Germinal center (tissue), 1 donor: ENCODE measurements at regions not wholly inside any gene's neighbourhood (a gene's known extent, or its start where the extent isn't known, plus 50 kb on each side); places are given as distances from the start of the nearest gene placed in this dataset.
"Not testable (repeated sequence)": the region's sequence is repeated elsewhere in the genome, so short reads cannot be mapped to it uniquely, and the experiment has no call there.

Experiments
- DNase-seq: peaks from one replicate; pipeline ENCODE4 v3.0.0; 2012; ENCODE audit warnings: mixed read lengths, low spot score

DNA sequence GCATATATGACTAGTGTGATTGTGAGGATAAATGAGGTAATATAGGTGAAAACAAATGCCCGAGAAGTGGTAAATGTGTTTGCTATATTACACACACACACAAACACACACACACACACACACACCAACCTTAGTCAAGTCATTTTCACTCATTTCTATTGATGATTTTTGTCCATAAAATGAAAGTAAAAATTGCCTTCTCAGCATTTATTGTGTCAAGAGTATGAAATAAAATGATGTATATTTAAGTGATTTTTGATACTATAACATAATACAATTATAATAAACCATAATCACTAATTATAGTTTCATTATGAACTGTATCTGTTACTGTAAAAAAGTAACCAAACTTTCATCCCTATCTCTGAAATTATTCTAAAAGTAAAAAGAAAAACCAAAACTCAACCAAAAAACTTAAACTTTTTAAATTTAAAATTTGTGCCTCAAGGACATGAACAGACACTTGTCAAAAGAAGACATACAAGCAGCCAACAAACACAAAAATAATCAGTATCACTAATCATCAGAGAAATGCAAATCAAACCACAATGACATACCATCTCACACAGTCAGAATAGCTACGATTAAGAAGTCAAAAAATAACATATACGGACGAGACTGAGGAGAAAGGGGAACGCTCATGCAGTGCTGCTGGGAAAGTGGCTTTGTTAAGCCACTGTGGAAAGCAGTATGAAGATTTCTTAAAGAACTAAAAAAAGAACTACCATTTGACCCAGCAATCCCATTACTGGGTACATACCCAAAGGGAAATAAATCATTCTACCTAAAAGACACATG is 601.0 kb downstream of the TMA16 start:
- no peak for DNase-seq

GRCh38 chr4:164096766-164097518 is 602.5 kb downstream of the TMA16 start:
- no peak for DNase-seq

DNA sequence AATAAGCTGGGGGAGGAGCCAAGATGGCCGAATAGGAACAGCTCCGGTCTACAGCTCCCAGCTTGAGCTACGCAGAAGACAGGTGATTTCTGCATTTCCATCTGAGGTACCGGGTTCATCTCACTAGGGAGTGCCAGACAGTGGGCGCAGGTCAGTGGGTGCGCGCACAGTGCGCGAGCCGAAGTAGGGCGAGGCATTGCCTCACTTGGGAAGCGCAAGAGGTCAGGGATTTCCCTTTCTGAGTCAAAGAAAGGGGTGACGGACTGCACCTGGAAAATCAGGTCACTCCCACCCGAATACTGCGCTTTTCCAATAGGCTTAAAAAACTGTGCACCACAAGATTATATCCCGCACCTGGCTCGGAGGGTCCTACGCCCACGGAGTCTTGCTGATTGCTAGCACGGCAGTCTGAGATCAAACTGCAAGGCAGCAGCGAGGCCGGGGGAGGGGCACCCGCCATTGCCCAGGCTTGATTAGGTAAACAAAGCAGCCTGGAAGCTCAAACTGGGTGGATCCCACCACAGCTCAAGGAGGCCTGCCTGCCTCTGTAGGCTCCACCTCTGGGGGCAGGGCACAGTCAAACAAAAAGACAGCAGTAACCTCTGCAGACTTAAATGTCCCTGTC is 606.4 kb downstream of the TMA16 start:
- not testable (repeated sequence) for DNase-seq

DNA sequence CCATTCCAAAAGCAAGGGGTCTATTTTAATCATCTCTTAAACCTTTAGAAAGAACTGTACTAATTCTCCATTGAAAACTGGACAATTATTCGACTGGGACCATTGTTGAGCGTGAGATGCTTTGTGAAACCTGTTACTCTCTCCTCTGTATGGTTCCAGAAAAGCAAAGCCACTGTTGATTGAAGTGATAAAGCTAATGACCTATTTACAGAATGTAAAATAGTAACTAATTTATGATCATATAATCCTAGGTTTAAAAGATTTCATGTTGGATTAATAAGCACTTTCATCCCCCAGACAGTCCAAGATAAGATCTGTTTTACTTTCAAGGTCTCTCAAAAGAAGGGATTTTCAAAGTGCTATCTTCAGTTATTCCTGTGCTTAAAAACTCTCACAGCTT is 614.5 kb downstream of the TMA16 start:
- no peak for DNase-seq

DNA sequence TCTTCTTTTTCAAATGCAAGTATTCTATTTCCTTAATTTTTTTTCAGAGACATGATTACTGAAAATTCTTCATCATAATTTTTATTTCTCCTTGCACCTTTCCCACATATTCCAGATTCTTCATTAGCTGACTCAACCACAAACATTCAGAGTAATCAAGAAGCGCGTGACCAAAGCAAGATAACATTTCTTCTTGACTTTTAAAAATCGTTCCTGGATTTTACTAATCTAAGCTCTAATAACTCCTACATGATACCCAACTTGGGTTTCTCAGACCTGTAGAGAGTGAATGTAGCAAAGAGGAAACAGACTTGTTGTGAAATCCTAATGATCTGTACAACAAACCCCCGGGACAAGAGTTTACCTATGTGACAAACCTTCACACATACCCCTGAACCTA is 615.0 kb downstream of the TMA16 start:
- DNase-seq, result no peak

- DNase-seq, result no peak
These were observed 620.7 kb downstream of the TMA16 start for GRCh38 chr4:164115236-164115635.

GRCh38 chr4:164116286-164116685 is 621.8 kb downstream of the TMA16 start:
- no peak for DNase-seq

DNA sequence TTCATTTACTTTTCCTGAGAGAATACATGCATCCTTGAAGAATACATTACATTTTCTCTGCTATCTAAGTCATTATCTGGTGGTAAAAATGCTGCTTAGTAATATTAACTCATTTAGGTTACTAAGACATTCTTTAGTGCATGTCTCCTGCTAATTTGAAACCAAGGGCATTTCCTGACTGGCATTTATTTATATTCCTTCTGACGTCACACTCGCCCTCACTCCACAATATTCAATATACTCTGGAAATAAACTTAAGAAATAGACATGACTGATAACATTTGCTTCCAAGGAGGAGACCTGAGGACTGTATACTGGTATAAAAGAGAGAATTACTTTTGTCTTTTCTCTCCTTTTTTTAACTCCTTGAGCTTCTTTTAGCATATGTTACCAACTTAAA is 619.5 kb upstream of the SMIM31 start:
- DNase-seq, result no peak

DNA sequence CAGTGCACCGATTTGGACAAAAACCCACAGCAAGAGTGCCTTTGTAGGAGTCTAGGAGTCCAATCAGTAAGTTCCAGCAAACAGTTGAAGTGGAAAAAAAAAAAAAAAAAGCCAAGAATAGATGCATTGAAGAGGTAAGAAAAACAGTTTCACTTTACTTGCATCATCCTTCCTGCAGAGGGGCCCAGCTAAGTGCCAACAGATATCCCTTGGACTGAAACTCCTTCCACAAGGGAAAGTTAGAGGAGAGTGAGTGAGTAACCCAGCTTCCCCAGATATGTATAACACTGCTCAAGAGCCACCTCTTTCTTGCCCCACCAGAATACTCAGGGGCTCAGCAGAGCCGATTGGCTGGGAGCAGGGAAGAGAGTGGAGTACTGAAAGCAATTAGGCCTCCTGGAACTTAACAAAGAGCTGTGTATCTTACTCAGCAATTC is 617.7 kb upstream of the SMIM31 start:
- no peak for DNase-seq

- no peak for DNase-seq
These were observed 615.4 kb upstream of the SMIM31 start for GRCh38 chr4:164138521-164138920.

DNA sequence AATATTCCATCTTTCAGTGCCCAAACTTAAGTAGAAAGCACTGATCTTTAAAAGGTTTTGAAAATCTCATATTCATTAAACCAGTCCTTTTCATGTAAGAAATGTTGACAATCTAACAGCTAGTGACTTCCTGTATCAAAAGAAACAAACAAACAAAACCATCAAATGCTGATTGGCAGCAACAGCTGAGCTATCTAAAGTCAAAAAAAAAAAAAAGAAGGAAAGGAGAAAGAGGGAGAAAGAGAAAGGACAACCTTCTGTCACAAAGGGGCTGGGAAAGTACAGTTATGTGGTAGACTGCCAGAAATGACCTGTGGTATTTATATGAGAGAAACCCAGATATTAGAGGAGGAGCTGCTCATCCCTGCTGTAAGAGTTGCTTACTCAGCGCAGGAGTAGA is 614.6 kb upstream of the SMIM31 start:
- no peak for DNase-seq

GRCh38 chr4:164141755-164142375 is 612.1 kb upstream of the SMIM31 start:
- DNase-seq, result not testable (repeated sequence)

DNA sequence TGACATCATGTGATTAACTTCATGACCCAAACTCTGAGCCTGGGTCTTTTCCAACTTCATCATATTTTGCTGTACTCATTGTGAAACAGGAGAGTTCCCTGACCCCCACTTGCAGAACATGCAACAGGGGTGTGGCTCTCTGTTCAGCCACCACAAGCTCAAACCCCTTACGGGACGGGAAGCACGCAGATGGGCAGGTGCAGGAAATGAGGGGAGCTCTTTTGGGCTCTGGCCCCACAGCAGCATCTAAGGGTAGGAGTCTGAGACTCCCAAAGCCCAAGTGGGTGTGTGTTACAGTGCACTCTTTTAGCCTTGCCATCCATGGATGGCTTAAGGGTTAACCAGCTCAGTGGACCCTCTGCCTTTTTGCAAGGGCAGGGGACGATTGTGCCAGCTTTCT is 599.5 kb upstream of the SMIM31 start:
- no peak for DNase-seq

DNA sequence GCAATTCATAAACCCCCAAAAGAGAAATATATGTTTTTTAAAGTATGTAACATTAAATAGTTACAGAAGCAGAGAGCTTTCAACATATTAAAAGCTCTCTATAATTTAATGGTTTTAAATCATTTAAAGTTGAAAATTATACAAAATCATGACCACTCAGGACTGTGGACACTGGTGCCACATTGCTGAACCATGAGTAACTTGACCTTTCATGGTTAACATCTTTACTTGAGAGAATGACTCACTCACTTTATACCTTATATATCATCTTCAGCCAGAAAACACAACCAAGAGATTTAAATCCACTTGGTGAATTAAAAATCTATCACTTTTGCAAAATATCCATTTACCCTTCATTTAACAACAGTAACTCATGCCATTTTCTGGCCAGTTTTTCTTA is 584.3 kb upstream of the SMIM31 start:
- DNase-seq, result no peak

DNA sequence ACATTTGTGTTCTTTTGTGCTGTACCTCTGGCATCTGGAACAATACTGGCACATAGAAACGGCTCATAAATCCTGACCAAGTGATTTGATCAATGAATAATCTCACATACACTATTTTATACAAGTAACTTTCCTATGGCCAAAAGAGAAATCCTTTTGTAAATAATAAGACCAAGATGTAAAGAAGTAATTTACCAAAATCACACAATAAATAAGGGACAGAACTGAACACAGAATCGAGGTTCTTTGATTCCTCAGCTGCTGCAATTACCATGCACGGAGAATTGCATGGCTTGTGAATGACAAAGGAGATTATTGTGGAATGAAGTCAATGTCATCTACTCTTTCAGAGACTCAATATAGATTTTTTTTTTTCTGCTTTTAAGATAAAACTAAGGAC is 576.8 kb upstream of the SMIM31 start:
- no peak for DNase-seq

DNA sequence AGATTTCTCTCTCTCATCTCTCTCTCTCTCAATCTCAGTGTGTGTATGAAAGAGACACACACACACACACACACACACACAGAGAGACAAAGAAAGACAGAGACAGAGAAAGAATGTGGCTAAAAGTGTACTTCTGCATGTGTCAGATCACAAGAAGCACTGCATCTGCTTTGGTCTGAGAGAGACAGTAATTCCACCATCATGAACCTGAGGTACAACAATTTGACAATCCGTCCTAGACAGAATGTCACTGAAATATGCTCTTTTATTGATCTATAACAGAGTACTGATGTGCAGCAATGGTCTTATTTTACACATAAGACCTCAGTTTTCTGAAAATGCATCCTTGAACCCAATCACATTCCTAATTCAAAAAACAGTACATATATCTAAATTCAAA is 576.2 kb upstream of the SMIM31 start:
- no peak for DNase-seq

GRCh38 chr4:164188236-164188635 is 565.7 kb upstream of the SMIM31 start:
- no peak for DNase-seq

DNA sequence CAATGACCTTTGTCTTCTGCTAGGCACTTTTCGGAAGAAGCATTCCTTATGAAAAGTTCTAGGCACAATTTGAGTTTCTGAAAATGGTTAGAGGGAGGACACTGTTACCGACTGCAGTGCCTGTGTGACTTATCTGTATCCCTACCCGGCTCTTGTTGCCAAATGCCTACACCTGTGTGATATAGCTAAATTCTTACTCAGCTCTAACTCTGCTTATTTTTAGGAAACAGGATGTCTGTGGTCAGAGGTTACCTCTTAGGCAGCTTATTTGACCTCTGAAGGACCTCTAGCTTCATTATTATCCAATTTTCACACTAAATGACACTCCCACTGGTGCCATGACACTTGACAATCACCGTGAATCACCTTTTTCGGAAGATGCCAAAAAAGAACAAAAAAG is 561.1 kb upstream of the SMIM31 start:
- DNase-seq, result no peak

GRCh38 chr4:164193676-164194075 is 560.3 kb upstream of the SMIM31 start:
- DNase-seq, result no peak

DNA sequence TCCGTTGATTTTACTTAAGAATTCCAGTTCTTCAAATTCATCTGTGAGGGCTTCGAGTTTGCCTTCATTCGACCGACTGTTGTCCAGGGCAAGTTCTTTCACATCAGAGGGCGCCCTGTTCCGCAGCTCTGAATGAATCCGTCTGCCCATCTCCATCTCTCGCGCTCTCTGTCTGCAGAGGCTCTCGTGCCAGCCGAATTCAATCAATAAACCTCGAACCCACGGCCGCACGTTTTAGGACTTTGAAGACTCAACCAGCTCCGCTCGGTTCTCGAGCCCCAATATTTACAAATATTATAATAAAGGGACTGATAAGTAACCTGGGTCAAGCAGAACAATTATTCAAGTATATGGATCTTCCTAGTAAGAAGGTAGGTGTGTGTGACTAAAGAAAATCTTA is 556.4 kb upstream of the SMIM31 start:
- DNase-seq, result no peak

GRCh38 chr4:164203476-164203875 is 550.5 kb upstream of the SMIM31 start:
- DNase-seq, result no peak

DNA sequence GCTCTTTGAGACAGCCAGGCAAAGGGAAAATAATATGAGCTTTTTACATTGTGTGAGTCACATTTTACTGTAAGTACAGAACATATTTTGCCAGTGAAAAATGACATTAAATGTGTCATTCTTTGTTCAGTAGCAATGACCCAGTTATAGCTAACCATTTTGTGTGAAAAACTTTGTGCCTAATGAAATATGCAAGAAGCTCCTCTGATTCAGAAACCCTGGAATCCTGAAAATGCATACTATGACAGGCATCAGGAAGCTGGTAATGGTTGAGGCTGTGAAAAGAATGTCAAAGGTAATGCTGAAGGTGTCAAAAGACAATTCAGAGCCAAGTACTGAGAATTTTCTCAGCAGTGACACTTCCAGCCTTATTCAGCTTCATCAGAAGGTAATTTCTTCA is 549.5 kb upstream of the SMIM31 start:
- DNase-seq, result no peak

DNA sequence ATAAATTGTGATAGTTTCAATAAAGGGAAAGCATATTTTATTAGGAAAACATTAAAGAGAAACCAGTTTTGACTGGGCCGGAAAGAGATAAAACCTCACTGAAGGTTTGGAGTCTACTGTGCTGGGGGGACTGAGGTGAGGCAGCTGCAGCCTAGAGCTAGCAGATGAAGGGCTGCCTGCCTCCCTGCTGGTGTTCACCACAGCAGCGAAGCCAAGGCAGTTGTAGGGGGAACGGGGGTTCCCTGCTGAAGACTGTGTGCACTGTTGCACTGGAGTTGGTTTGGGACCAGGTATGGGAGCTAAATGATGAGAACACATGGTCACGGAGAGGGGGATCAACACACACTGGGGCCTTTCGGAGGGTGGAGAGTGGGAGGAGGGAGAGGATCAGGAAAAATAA is 546.5 kb upstream of the SMIM31 start:
- DNase-seq, result no peak
